ENCODE measurements at regions not wholly inside any gene's neighbourhood (a gene's known extent, or its start where the extent isn't known, plus 50 kb on each side); places are given as distances from the start of the nearest gene placed in this dataset.

GRCh38 chr3:30527186-30527585 is 79.2 kb upstream of the TGFBR2 start (continued):
- no peak for TF ChIP-seq PRDM15 (CRISPR knock-in tag; IDR thresholded peaks at IDR 0.05)
- no peak for TF ChIP-seq ZNF512 (CRISPR knock-in tag; IDR thresholded peaks at IDR 0.05; ENCODE audit: borderline replicate concordance)
- TF ChIP-seq JUN (CRISPR knock-in tag; IDR thresholded peaks at IDR 0.05) = no peak
- no peak for TF ChIP-seq FOXP1 (CRISPR knock-in tag; IDR thresholded peaks at IDR 0.05; ENCODE audit: borderline replicate concordance)

GRCh38 chr3:30527720-30528119 is 78.7 kb upstream of the TGFBR2 start:
- peaks cover 3% of the 10 kb centered on the region for H3K4me1 Mint-ChIP-seq
- POLR2A ChIA-PET = no interaction called here
- TF ChIP-seq GABPB1 (CRISPR knock-in tag; IDR thresholded peaks at IDR 0.05) (no peak), CREB1 (CRISPR knock-in tag; IDR thresholded peaks at IDR 0.05) (no peak), ZNF512 (CRISPR knock-in tag; IDR thresholded peaks at IDR 0.05; ENCODE audit: borderline replicate concordance) (no peak), ATF2 (CRISPR knock-in tag; IDR thresholded peaks at IDR 0.05; ENCODE audit: borderline replicate concordance, low read depth) (no peak), AFF4 (CRISPR knock-in tag; IDR thresholded peaks at IDR 0.05; ENCODE audit: borderline replicate concordance) (no peak), USF2 (CRISPR knock-in tag; IDR thresholded peaks at IDR 0.05) (no peak), ATF6 (CRISPR knock-in tag; IDR thresholded peaks at IDR 0.05) (no peak), ZNF232 (CRISPR knock-in tag; IDR thresholded peaks at IDR 0.05) (no peak), ZNF671 (CRISPR knock-in tag; IDR thresholded peaks at IDR 0.05) (no peak), ZBTB43 (CRISPR knock-in tag; IDR thresholded peaks at IDR 0.05) (no peak), CDX4 (CRISPR knock-in tag; IDR thresholded peaks at IDR 0.05; ENCODE audit: borderline replicate concordance) (no peak)

More at GRCh38 chr3:30527720-30528119, 78.7 kb upstream of the TGFBR2 start:
- no peaks in the 10 kb centered on the region for H3K36me3 Mint-ChIP-seq
- no peak overlapping the region for H3K4me3 Mint-ChIP-seq
- CTCF ChIA-PET = no interaction called here
- ATAC-seq (no peak), DNase-seq (ENCODE audit: low spot score) (no peak)
- H3K9me3 Mint-ChIP-seq = peaks cover 7% of the 10 kb centered on the region
- no peak overlapping the region for H3K27ac Mint-ChIP-seq
- no peaks in the 10 kb centered on the region for H3K27me3 Mint-ChIP-seq (ENCODE audit: low read depth)
